Keratinocyte (primary cell): ENCODE measurements at regions not wholly inside any gene's neighbourhood (a gene's known extent, or its start where the extent isn't known, plus 50 kb on each side); places are given as distances from the start of the nearest gene placed in this dataset.

Experiments
- DNase-seq: peaks from one replicate; pipeline ENCODE4 v3.0.0-alpha.2; 2011; ENCODE audit warnings: low read depth, missing footprints, low spot score
- FAIRE-seq: peaks from 2 replicates; lab custom pipeline; 2011; peaks lifted over from hg19 to GRCh38; lab: Jason Lieb, UNC
- H2AFZ ChIP-seq: 2 replicates; pipeline ENCODE4 v1.6.0; 2012; ENCODE audit warnings: low read length, control low read depth, inconsistent platforms; ENCODE audit not compliant: control insufficient read depth
- H3K27ac ChIP-seq: 2 replicates; pipeline ENCODE4 v1.5.1; 2011; ENCODE audit warnings: low read length; ENCODE audit not compliant: control insufficient read depth, insufficient read depth
- H3K27me3 ChIP-seq: 3 replicates; pipeline ENCODE4 v1.6.0; 2011; ENCODE audit warnings: low read length; ENCODE audit not compliant: control insufficient read depth, insufficient read depth; ENCODE audit errors: extremely low read depth
- H3K36me3 ChIP-seq, 2 experiments: 2 replicates in 1 of 2; 3 replicates in 1 of 2; pipeline ENCODE4 v1.5.1; 2011; ENCODE audit warnings: low read length in 2 of 2, mild to moderate bottlenecking in 1 of 2; ENCODE audit not compliant: control insufficient read depth in 2 of 2, insufficient read depth in 2 of 2; ENCODE audit errors: extremely low read depth in 1 of 2
- H3K4me1 ChIP-seq: 3 replicates; pipeline ENCODE4 v1.5.1; 2011; ENCODE audit warnings: low read length; ENCODE audit not compliant: control insufficient read depth, insufficient read depth; ENCODE audit errors: extremely low read depth
- H3K4me2 ChIP-seq: 3 replicates; pipeline ENCODE4 v1.6.0; 2011; ENCODE audit warnings: low read depth, low read length; ENCODE audit not compliant: control insufficient read depth, insufficient read depth; ENCODE audit errors: extremely low read depth
- H3K4me3 ChIP-seq, 3 experiments: fragments of 200-600 bp in 1 of 3; sonication (generic) in 1 of 3; 2 replicates in 2 of 3; 3 replicates in 1 of 3; pipeline ENCODE4 v1.5.1; 2011 to 2016; ENCODE audit warnings: low read length in 3 of 3, mild to moderate bottlenecking in 3 of 3, control low read depth in 2 of 3, inconsistent platforms in 1 of 3, low read depth in 1 of 3, mixed read lengths in 1 of 3, mixed run types in 1 of 3, moderate library complexity in 1 of 3; ENCODE audit not compliant: control insufficient read depth in 2 of 3, insufficient read depth in 2 of 3; ENCODE audit errors: extremely low read depth in 1 of 3
- H3K79me2 ChIP-seq: 2 replicates; pipeline ENCODE4 v1.6.0; 2012; ENCODE audit warnings: low read length; ENCODE audit not compliant: control insufficient read depth, insufficient read depth
- H3K9ac ChIP-seq: 3 replicates; pipeline ENCODE4 v1.6.0; 2011; ENCODE audit warnings: low read length; ENCODE audit not compliant: control insufficient read depth, insufficient read depth; ENCODE audit errors: extremely low read depth
- H3K9me1 ChIP-seq: 3 replicates; pipeline ENCODE4 v1.6.0; 2011; ENCODE audit warnings: low read length; ENCODE audit not compliant: control insufficient read depth, insufficient read depth; ENCODE audit errors: extremely low read depth
- H3K9me3 ChIP-seq: 2 replicates; pipeline ENCODE4 v1.5.1; 2012; ENCODE audit warnings: low read depth, low read length; ENCODE audit not compliant: control insufficient read depth
- H4K20me1 ChIP-seq: 3 replicates; pipeline ENCODE4 v1.6.0; 2011; ENCODE audit warnings: low read length; ENCODE audit not compliant: control insufficient read depth, insufficient read depth; ENCODE audit errors: extremely low read depth
- EZH2 ChIP-seq: IDR thresholded peaks from one replicate; pipeline ENCODE4 v1.6.1; 2012; ENCODE audit warnings: inconsistent platforms, mild to moderate bottlenecking, low read length, moderate library complexity
- dilution Hi-C: fragments of 300-500 bp; cut with MboI; formaldehyde crosslinking; loops from one replicate; pipeline ENCODE4 v1.7.0; 2020; ENCODE audit warnings: low sequenced_read_pairs; ENCODE audit not compliant: extremely low pct_ligation_motif_present
- TF ChIP-seq, protein P1 (sequence below), 3 experiments: IDR thresholded peaks in 1 of 3; conservative IDR thresholded peaks in 1 of 3; optimal IDR thresholded peaks in 1 of 3; 2 replicates in 2 of 3; 3 replicates in 1 of 3; pipeline versions ENCODE3 to v1.5.1; 2011; ENCODE audit warnings: low read length in 3 of 3, mild to moderate bottlenecking in 3 of 3, moderate library complexity in 2 of 3, control low read depth in 1 of 3, inconsistent platforms in 1 of 3; ENCODE audit not compliant: insufficient read depth in 2 of 3; ENCODE audit errors: extremely low read depth in 1 of 3

- Histone ChIP-seq H3K9me3 (no peaks in the 10 kb centered on the region), H3K79me2 (no peaks in the 10 kb centered on the region), H3K4me3 (no peak overlapping the region), H3K9me1 (no peaks in the 10 kb centered on the region), H3K27me3 (no peaks in the 10 kb centered on the region), H3K4me2 (no peak overlapping the region), H3K9ac (no peak overlapping the region), H3K36me3 (no peaks in the 10 kb centered on the region), H4K20me1 (no peaks in the 10 kb centered on the region), H3K4me1 (no peaks in the 10 kb centered on the region), H3K27ac (no peak overlapping the region), H2AFZ (no peak overlapping the region)
- dilution Hi-C loops = no loop called here
- TF ChIP-seq, protein P1, sequence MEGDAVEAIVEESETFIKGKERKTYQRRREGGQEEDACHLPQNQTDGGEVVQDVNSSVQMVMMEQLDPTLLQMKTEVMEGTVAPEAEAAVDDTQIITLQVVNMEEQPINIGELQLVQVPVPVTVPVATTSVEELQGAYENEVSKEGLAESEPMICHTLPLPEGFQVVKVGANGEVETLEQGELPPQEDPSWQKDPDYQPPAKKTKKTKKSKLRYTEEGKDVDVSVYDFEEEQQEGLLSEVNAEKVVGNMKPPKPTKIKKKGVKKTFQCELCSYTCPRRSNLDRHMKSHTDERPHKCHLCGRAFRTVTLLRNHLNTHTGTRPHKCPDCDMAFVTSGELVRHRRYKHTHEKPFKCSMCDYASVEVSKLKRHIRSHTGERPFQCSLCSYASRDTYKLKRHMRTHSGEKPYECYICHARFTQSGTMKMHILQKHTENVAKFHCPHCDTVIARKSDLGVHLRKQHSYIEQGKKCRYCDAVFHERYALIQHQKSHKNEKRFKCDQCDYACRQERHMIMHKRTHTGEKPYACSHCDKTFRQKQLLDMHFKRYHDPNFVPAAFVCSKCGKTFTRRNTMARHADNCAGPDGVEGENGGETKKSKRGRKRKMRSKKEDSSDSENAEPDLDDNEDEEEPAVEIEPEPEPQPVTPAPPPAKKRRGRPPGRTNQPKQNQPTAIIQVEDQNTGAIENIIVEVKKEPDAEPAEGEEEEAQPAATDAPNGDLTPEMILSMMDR (optimal IDR thresholded peaks at IDR 0.05 in 1 of 3, IDR thresholded peaks at IDR 0.05 in 1 of 3, conservative IDR thresholded peaks at IDR 0.05 in 1 of 3; ENCODE audit: extremely low read depth in 1 of 3, insufficient read depth in 2 of 3, low read length in 3 of 3) = no peak
- TF ChIP-seq EZH2 = no peak
- DNase-seq (no peak), FAIRE-seq (no peak)
Measured at GRCh38 chr16:9260666-9261065, 169.2 kb downstream of the HAPSTR1 start.

GRCh38 chr16:9261376-9261775 is 169.9 kb downstream of the HAPSTR1 start:
- no peaks in the 10 kb centered on the region for H3K27me3 ChIP-seq
- no peak overlapping the region for H3K27ac ChIP-seq
- no peak for FAIRE-seq
- H4K20me1 ChIP-seq = no peaks in the 10 kb centered on the region
- no peaks in the 10 kb centered on the region for H3K79me2 ChIP-seq
- H3K4me1 ChIP-seq = no peaks in the 10 kb centered on the region
- no peak overlapping the region for H3K4me3 ChIP-seq
- no peak overlapping the region for H2AFZ ChIP-seq
- H3K9me1 ChIP-seq = no peaks in the 10 kb centered on the region
- no peak for TF ChIP-seq EZH2
- TF ChIP-seq, protein P1 (optimal IDR thresholded peaks at IDR 0.05 in 1 of 3, IDR thresholded peaks at IDR 0.05 in 1 of 3, conservative IDR thresholded peaks at IDR 0.05 in 1 of 3; ENCODE audit: extremely low read depth in 1 of 3, insufficient read depth in 2 of 3, low read length in 3 of 3) = no peak
- no peak overlapping the region for H3K4me2 ChIP-seq
- no peaks in the 10 kb centered on the region for H3K36me3 ChIP-seq
- dilution Hi-C loops = no loop called here
- no peak overlapping the region for H3K9ac ChIP-seq
- H3K9me3 ChIP-seq = no peaks in the 10 kb centered on the region
- DNase-seq = no peak
